Heart left ventricle (tissue), 16 donors: ENCODE measurements at regions not wholly inside any gene's neighbourhood (a gene's known extent, or its start where the extent isn't known, plus 50 kb on each side); places are given as distances from the start of the nearest gene placed in this dataset.
A peak's percentile ranks its signal among the peaks of the same experiment; 100 is the strongest.

Experiments used
- ATAC-seq, 4 donors: fragments of 200-7000 bp; cut with Tn5 transposase; one replicate each; pipeline ENCODE4 v1.9.1; 2020 to 2022; ENCODE audit warnings: moderate library complexity in 4 of 4, mild to moderate bottlenecking in 3 of 4, moderate number of reproducible peaks in 1 of 4
- DNase-seq, 5 donors: peaks; one replicate each; pipeline ENCODE4 v3.0.0-alpha.2; 2020
- H3K27ac ChIP-seq, 12 donors: fragments of 200-600 bp; sonication (generic) in 4 of 12; one replicate each; pipeline versions ENCODE4 v1.5.0 to v1.8.0; 2016 to 2022; ENCODE audit warnings: mild to moderate bottlenecking in 2 of 12
- H3K27me3 ChIP-seq, 9 donors: fragments of 200-600 bp; sonication (generic) in 2 of 9; one replicate each; pipeline versions ENCODE4 v1.5.1 to v1.8.0; 2016 to 2022; ENCODE audit warnings: mild to moderate bottlenecking in 3 of 9
- H3K36me3 ChIP-seq, 9 donors: fragments of 200-600 bp; sonication (generic) in 2 of 9; one replicate each; pipeline versions ENCODE4 v1.5.0 to v1.8.0; 2018 to 2022; ENCODE audit warnings: mild to moderate bottlenecking in 2 of 9
- H3K4me1 ChIP-seq, 12 donors: fragments of 200-600 bp; sonication (generic) in 4 of 12; one replicate each; pipeline versions ENCODE4 v1.5.0 to v1.8.0; 2016 to 2022; ENCODE audit warnings: mild to moderate bottlenecking in 3 of 12
- H3K4me3 ChIP-seq, 12 donors: fragments of 200-600 bp; sonication (generic) in 4 of 12; one replicate each; pipeline versions ENCODE4 v1.5.0 to v1.8.0; 2017 to 2022; ENCODE audit warnings: mild to moderate bottlenecking in 9 of 12, moderate library complexity in 4 of 12
- H3K9me3 ChIP-seq, 12 donors: fragments of 200-600 bp; sonication (generic) in 4 of 12; one replicate each; pipeline versions ENCODE4 v1.5.0 to v1.8.0; 2016 to 2022; ENCODE audit warnings: mild to moderate bottlenecking in 1 of 12
- POLR2A ChIP-seq, 2 donors: fragments of 450-650 bp; IDR thresholded peaks; one replicate each; pipeline ENCODE4 v1.6.1; 2017; ENCODE audit warnings: antibody characterized with exemption in 2 of 2, mild to moderate bottlenecking in 2 of 2, moderate library complexity in 2 of 2
- WGBS, 4 donors: extraction: QIAGEN DNeasy Blood & Tissue Kit in 2 of 4; methylation state at CpG; one replicate each; pipeline versions ENCODE4 v1.1.5 to v1.1.7; 2013 to 2018; 5-methylcytosine and 5-hydroxymethylcytosine counted together
- intact Hi-C, 10 donors: fragments of 100-400 bp; cut with DNase I; formaldehyde crosslinking; loops; one replicate each; pipeline versions ENCODE4 v1.11.1 to v1.14.2; 2022
- TF ChIP-seq, protein P1 (sequence below), 12 donors: fragments of 200-600 bp; sonication (generic) in 4 of 12; IDR thresholded peaks; one replicate each; pipeline versions ENCODE4 v1.5.0 to v1.8.0; 2018 to 2022; ENCODE audit warnings: antibody characterized with exemption in 12 of 12, mild to moderate bottlenecking in 5 of 12
- donor health status: ischemic (EF 13 %, LVEDD 7.1; RV severe dilation, severe dysfunction).
- donor health status: healthy with polysubstance abuse.
- donor health status: DM: no; HTN: yes; CAD: no.
- donor health status: DM: no; HTN: no; CAD: no.
- donor health status: ischemic (EF 25% LVEDD 6.9; RV normal size, moderate dysfunction).
- donor health status: ischemic (EF 25% LVEDD 5.7; RV mildly dilated, moderate dysfunction).
- donor health status: healthy.
- donor health status: DM: yes; HTN: yes; CAD: no.
- donor health status: ischemic (EF 35%, LVEDD 5.7; RV mildly dilated, moderate dysfunction).
- donor health status: nonischemic (EF 11% LVEDD 7.7; RV severe dilation, severe dysfunction).
- donor health status: DM: yes; HTN: yes; CAD: no.
- donor health status: PGD.
- donor health status: ischemic (EF 29% LVEDD 5.4; RV normal size, mild dysfunction).
- donor health status: nonischemic (EF 23%, LVEDD 6.1; RV moderate dilation, normal function).

DNA sequence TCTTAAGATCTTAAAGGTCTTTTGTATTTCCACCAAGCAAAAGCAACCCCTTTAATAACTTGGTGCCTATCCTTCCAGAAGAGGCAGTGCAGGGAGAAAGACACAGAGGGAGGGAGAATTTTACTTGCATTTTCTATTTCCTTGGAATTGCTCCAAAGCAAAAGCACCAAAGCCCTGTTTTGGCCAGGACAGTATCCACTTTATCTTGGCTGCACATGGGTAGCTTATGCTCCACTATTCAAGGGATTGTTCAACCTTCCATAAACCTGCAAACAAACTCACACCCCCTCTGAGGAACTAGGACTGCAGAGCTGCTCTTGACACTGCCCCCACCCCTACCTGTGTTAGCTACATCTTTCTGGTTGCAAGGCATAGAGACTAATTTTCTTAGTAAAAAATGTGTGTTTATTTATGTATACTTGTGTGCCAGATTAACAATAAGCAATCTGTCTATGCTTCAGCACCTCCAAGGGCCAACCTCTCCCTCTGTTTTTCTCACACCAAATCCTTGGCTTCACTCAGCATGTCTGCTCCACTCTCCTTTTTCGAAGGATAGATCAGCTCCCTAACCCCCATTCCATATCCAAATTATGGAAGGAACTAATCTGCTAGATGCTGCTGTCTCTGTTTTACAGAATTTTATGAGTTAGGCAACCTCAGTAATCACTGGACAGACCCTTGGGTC lies 68.1 kb upstream of the KLF12 start:
- no peaks in the 10 kb centered on the region for H3K36me3 ChIP-seq
- no peaks in the 10 kb centered on the region for H3K9me3 ChIP-seq
- WGBS, 4 donors = 70 to 84% (median 83%) methylated on average over 1 of the region's 1 CpG
- no peak for ATAC-seq
- H3K4me3 ChIP-seq = no peak overlapping the region
- peaks cover 0 to 7% (median 0%) of the 10 kb centered on the region in 12 donors for H3K4me1 ChIP-seq
- no peak overlapping the region for H3K27ac ChIP-seq
- intact Hi-C loops = no loop called here
- no peak for TF ChIP-seq POLR2A (IDR thresholded peaks at IDR 0.05)
- no peaks in the 10 kb centered on the region for H3K27me3 ChIP-seq
- DNase-seq = no peak

GRCh38 chr13:74201530-74201929 lies 67.3 kb upstream of the KLF12 start:
- 93 to 100% (median 98%) methylated on average over 1 of the region's 1 CpG for WGBS, 4 donors
- Histone ChIP-seq H3K4me1 (peaks cover 0 to 7% (median 0%) of the 10 kb centered on the region in 12 donors), H3K4me3 (no peak overlapping the region), H3K9me3 (no peaks in the 10 kb centered on the region), H3K27ac (no peak overlapping the region), H3K27me3 (no peaks in the 10 kb centered on the region), H3K36me3 (no peaks in the 10 kb centered on the region)
- intact Hi-C loops = no loop called here
- ATAC-seq (no peak), DNase-seq (no peak)
- TF ChIP-seq, protein P1, sequence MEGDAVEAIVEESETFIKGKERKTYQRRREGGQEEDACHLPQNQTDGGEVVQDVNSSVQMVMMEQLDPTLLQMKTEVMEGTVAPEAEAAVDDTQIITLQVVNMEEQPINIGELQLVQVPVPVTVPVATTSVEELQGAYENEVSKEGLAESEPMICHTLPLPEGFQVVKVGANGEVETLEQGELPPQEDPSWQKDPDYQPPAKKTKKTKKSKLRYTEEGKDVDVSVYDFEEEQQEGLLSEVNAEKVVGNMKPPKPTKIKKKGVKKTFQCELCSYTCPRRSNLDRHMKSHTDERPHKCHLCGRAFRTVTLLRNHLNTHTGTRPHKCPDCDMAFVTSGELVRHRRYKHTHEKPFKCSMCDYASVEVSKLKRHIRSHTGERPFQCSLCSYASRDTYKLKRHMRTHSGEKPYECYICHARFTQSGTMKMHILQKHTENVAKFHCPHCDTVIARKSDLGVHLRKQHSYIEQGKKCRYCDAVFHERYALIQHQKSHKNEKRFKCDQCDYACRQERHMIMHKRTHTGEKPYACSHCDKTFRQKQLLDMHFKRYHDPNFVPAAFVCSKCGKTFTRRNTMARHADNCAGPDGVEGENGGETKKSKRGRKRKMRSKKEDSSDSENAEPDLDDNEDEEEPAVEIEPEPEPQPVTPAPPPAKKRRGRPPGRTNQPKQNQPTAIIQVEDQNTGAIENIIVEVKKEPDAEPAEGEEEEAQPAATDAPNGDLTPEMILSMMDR (IDR thresholded peaks at IDR 0.05) = no peak

GRCh38 chr13:74200081-74200480 lies 65.9 kb upstream of the KLF12 start:
- ATAC-seq (no peak), DNase-seq (no peak)
- TF ChIP-seq, protein P1 (IDR thresholded peaks at IDR 0.05) = no peak
- TF ChIP-seq POLR2A (IDR thresholded peaks at IDR 0.05) = no peak
- H3K4me1 ChIP-seq = peaks cover 0 to 7% (median 0%) of the 10 kb centered on the region in 12 donors
- intact Hi-C loops = no loop called here
- H3K4me3 ChIP-seq = no peak overlapping the region
- H3K9me3 ChIP-seq = no peaks in the 10 kb centered on the region
- H3K36me3 ChIP-seq = no peaks in the 10 kb centered on the region
- H3K27ac ChIP-seq = no peak overlapping the region
- WGBS, 4 donors = 86 to 99% (median 93%) methylated on average over 1 of the region's 1 CpG
- no peaks in the 10 kb centered on the region for H3K27me3 ChIP-seq

- no peak for ATAC-seq
- no peak for DNase-seq
- no peaks in the 10 kb centered on the region for H3K9me3 ChIP-seq
- intact Hi-C loops = no loop called here
- H3K27ac ChIP-seq = peak overlapping the region in 2 of 12 donors; percentile 14 to 34
- WGBS, 4 donors = 80 to 86% (median 83%) methylated on average over 4 of the region's 4 CpGs
- peaks cover 0 to 7% (median 0%) of the 10 kb centered on the region in 12 donors for H3K4me1 ChIP-seq
- no peaks in the 10 kb centered on the region for H3K27me3 ChIP-seq
- no peaks in the 10 kb centered on the region for H3K36me3 ChIP-seq
- no peak overlapping the region for H3K4me3 ChIP-seq
- no peak for TF ChIP-seq POLR2A (IDR thresholded peaks at IDR 0.05)
- TF ChIP-seq, protein P1 (IDR thresholded peaks at IDR 0.05) = no peak
Observed at GRCh38 chr13:74197677-74198429, 63.6 kb upstream of the KLF12 start.
